Activated effector memory CD4-positive, alpha-beta T cell treated with Interleukin-2 at 50 U/mL for 16 hours (primary cell): ENCODE measurements at regions not wholly inside any gene's neighbourhood (a gene's known extent, or its start where the extent isn't known, plus 50 kb on each side); places are given as distances from the start of the nearest gene placed in this dataset.
"Not testable (repeated sequence)": the region's sequence is repeated elsewhere in the genome, so short reads cannot be mapped to it uniquely, and the experiment has no call there.

ENCODE experiments used
- DNase-seq: peaks from one replicate; pipeline ENCODE4 v3.0.0-alpha.2; 2020

DNA sequence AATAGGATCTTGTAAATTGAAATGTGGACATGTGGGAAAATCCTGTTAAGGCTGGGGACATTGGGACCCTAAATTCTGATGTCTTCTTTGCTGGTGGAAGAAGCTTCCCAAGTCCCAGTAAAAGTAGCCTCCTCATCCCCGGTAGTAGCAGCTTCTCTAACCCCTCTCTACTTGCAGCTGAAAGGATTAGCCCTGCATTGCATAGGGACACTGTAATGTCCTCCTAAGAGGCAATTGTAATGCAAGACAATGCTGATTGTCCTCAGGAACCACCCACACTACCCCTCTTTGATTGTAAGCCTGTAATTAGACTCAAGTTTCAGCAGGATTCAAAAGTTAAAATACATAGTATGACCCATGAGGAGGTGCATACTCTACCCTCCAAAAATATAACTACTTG, 1938.4 kb upstream of the C9orf72 start:
- no peak for DNase-seq

DNA sequence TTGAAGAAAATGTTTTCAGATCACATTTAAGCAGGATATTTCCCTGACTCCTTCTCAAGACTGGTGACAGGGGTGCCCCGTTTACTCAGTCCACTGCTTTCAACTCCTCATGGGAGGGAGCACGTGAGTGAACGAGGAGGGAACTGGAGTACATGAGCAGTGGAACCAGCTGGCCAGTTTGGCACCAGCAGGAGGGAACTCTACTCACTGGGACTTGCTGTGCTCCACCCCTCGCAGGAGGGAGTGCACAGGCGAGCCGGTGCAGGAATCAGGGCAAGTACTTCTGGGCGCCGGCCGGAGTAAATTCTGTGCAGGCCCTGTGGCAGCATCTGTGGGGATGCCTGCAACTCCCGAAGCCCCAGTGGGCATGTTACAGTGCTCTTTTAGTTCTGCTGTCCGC, 1941.1 kb upstream of the C9orf72 start:
- DNase-seq: no peak

DNA sequence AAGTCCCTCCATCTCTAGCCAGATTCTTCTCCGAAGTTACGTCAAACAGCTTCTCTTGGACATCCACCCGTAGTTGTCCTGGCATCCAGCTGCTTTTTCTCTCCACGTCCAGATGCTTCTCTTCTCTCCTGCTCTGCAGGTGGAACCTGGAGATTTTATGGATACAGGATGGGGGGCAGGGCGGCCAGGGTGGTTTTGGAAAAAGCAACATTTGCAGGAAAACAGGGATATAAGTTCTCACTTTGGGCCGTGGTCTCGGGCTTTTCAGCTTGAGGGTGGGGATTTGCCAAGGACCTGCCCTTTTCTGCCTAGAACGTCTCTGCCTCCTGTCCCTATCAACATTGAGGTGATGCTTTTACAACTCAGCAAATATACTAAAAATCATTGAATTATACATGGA, 1941.6 kb upstream of the C9orf72 start:
- DNase-seq: no peak

DNA sequence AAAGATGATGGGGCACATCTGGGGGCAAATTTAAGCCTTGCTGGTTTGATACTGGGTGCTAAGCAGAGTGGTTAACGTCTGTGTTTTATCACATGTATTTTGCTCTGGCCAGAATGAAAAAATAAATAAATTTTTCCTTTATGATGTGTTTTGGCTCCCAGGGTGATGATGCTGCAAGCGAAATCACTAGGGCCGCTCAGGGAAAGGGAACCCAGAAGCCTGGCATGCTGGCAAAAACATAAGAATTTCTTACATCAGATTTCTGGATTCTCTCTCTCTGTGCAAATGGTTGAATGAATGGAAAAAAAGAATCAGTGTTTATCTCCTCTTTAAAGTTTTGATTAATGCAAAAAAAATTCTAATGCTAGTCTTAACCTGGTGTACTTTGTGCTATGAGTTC, 1975.2 kb upstream of the C9orf72 start:
- no peak for DNase-seq

DNA sequence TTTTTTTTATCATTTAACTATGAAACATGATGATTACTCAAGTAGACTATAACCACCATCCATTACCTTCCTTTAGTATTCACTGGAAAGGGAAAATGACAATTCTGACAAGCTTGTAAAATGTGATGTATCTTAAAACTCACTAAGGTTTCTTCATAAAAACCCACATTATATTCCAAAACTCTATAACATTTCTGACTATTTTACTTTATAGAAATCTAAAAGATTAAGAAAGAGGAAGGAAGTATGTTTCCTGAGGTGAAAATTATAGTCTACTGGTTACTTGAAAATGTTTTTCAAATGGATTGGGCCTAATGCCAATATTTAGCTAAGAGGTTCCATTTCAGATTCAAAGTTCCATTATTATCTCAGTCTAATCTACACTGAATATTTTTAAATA, 1982.2 kb upstream of the C9orf72 start:
- DNase-seq: no peak

DNA sequence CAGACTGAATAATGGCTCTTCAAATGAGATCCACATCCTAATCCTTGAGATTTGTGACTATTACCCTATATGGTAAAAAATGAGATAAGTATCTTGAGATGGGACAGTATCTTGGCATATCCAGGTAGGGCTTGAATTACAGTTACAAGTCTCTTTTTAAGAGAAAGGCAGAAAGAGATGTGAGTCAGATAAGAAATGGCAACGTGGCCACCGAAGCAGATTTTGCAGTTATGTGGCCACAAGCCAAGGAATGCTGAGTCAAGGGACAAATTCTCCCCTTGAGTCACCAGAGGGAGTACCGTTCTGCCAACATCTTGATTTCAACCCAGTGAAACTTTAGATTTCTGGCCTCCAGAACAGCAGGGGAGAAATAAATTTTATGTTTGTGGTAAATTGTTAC, 1983.0 kb upstream of the C9orf72 start:
- DNase-seq: no peak

DNA sequence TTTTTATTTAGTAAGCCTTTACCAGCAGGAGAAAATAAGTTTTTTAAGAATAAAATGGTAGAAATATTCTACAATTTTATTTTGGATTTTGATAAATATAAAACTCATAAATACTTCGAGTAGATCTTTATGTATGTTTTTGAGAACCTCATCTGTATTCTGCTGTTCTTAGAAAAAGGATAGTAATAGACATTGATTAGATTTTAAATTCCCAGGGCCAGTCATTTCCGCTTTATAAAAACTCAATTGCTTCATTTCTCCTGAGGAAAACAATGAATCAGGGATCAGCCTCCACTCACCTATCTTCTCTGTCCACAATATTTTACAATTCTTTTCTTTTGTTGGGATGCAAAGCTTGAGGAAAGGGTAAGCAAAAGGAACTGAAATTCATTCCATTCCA, 1983.5 kb upstream of the C9orf72 start:
- DNase-seq: no peak

DNA sequence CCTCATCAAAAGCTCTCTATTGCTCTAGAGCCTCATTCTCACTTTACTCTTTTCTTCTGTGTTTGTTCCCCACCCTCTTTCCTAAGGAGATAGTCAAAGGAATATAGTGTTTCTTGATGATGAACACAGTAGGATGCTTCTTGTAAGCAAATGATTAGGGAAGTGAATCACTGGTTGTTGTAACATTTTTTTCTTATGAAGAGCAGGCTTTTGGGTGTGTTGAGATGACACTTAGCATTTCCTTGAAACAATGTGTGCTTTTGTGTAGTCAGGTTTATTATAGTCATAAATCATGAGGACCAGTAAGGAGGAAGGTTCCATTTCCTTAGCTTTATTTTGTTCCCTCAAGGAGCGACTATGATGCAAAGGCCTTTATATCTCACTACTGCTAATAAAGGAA, 1991.3 kb upstream of the C9orf72 start:
- DNase-seq: no peak

DNA sequence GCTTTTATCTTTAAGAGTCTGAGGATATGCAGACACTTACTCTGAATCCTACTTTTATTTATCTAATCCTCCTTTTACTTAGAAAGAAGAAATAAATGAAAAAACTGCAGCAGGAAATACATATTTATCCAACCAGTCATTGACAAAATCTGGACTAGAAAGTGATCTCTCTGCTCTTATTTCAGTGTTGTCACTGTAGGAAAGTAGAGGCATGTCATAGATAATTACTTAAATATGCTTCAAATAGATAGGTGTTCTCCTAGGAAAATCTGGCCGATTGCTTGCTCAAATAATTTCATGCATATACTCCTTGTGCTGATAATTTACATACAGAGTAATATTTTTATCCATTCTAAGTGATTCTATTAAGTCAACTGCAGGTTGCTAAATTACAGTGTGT, 2001.9 kb upstream of the C9orf72 start:
- no peak for DNase-seq

DNA sequence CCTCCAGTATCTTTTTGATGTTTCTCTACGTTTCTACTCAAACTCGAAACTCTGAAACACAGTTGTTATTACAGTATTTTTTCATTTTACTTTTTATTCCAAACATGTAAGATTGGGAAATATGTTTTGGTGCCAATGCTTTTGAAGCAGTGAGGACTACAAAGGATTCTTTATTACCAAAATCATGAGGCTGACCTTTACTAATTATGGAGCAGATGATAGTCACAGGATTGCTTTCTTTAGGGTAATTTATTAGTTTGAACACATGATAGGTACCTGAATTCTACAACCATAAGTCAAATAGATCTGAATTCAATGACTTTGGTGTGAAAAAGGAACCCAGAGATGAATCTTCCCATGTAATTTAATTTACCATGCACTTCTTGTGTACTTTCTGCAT, 2015.1 kb upstream of the C9orf72 start:
- DNase-seq: no peak

DNA sequence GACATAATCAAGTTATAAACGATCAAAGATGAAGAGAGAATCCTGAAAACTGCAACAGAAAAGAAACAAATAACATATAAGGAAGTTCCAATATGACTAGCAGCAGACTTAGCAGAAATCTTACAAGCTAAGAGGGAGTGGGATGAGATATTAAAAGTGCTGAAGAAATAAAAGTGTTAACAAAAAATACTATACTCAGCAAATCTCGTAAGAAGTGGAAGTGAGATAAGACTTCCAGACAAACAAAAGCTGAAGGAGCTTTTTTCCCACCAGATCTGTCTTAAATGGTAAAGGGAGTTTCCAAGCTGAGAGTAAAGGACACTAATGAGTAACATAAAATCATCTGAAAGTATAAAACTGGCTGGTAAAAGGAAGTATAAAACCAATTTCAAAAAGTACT, 2036.0 kb upstream of the C9orf72 start:
- DNase-seq: no peak

DNA sequence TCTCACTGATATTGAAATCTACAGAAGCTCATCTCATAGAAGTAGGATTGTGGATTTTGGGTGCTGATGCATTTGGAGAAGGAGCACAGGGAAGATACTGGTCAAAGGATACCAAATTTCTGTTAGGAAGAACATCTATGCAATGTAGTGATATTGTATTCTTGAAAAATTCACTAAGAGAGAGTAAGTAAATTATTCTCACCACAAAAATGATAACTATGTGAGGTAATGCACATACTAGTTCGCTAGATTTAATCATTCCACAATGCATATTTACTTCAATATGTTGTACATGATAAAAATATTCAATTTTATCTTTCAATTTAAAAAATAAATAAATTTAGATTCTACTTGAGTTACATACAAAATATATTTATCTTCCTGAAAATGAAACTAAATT, 2040.5 kb upstream of the C9orf72 start:
- DNase-seq: no peak

DNA sequence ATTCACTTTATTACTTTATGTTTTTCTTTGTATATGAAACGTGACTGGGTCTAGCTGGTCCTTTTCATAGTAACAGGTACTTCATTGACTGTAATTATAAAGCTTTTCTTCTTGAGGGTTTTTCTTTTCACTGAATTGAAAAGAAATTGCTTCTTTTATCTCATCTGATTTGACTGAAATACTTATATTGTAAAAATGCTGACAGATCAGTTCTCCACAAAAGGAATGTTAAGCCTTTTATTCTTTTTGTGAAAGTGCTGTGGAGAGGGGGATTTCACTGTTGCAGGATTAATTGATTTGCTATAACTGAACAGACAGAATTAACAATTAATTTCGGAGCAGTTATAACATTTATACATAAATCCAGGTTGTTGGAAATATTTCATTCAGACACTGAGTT, 2043.6 kb upstream of the C9orf72 start:
- DNase-seq: no peak

DNA sequence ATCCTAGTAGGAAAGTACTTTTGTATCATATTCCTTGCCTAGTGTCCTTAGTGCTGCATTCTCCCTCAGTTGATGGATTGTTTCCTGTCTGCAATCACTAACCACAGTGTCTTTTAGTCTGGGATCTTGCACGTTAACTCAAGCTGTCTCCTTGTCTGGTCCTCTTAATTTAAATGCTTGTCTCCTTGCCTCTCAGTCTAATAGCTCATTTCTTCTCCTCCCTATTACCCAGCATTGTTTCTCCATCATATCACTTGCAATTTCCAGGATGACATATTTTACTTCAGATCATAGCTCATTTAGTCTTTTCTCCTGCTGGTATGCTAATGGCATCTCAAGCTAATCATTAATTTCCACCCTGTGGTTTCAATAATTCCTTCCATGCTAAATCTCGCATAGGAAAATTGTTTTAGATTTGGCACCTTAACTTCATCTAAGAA, 2052.0 kb upstream of the C9orf72 start:
- no peak for DNase-seq

DNA sequence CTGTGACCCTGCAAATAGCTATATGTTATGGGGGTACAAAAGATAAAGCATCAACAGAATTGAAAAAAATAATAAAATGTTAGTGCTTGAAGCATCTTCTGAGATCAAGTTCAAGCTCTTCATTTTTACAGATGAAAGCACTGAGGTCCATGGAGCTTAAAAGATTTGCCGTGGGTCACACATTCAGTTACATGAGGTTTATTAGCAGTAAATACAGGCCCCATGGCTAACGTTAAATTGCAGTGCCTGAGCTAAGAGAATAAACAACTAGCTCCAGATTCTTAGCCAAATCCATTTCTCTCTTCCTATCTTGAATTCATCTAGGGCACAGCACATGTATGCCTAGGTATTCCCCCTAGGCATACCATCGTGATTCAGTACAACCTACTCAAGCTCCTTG, 2052.7 kb upstream of the C9orf72 start:
- no peak for DNase-seq

DNA sequence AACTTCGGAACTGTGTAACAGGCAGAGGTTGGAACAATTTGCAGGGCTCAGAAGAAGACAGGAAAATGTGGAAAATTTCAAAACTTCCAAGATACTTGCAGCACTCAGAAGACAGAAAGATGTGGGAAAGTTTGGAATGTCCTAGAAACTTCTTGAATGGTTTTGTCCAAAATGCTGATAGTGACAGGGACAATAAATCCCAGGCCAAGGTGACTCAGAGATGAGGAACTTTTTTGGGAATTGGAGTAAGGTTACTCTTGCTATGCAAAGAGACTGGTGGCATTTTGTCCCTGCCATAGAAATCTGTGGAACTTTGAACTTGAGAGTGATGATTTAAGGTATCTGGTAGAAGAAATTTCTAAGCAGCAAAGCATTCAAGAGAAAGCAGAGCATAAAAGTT, 2055.6 kb upstream of the C9orf72 start:
- DNase-seq: not testable (repeated sequence)

DNA sequence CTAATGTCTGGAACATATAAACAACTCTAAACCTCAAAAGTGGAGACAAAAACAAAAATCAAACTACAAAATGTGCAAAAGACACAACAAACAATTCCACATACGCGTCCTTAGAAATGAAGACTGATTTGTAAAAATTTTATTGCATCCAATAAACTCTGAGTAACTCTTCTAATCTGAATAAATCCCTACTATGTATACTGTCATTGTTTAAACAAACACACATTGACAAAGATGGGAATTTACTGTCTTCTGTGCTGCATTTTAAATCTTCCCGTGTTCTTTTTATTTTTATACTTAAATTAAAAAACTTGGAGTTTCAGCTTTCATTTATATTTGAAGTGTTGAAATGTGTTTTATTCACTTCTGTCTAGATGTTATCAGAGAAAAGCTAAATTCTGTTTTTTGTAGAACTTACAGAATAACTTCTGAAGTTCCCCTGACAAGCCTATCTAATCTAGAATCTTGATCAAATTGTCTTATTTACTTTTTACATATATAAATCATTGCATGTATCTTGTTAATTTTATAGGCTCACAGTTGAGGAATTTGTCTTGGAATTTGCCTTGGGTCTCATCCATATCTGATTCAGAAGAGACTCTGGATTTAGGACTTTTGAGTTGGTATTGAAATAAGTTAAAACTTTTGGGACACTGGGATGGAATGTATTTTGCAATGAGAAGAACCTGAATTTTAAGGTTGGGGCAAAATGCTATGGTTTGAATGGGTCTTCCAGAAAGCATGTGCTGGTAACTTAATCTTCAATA, 2064.4 kb upstream of the C9orf72 start:
- DNase-seq: no peak

DNA sequence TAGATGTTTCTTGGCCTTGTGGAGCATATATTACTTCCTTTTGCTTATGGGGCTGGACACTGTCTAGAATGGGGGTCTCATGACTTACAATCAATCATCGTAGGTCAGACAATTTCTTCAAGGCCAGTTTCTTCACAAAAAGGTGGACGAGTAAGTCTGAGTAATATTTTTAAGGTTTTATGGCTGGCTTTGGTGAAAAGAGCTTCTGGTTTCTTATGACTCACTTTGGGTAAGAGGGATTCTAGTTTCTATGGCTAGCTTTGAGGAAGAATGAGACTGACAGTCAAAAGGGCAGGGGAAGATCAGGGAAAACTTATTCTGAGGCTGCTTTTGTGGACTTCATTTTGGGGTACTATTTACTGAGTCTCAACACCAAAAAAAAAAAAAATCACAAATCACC, 2067.2 kb upstream of the C9orf72 start:
- DNase-seq: no peak

DNA sequence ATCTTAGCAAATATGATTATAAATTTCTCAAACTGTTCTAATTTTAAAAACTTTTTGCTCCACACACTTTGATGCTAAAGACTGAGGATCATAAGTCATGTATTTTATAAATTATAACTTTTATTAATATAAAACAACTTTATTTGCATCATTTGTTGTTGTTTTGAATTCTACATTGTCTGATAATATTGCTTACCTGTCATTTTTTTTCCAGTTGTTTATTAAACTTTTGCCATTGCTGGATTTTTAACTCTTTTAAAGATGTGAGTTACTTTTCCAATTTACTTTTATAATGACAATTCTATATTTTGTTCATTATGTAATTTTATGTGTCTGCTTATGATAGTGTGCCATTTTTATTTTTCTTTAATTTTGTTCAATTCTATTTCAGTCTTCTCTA, 2071.2 kb upstream of the C9orf72 start:
- no peak for DNase-seq

DNA sequence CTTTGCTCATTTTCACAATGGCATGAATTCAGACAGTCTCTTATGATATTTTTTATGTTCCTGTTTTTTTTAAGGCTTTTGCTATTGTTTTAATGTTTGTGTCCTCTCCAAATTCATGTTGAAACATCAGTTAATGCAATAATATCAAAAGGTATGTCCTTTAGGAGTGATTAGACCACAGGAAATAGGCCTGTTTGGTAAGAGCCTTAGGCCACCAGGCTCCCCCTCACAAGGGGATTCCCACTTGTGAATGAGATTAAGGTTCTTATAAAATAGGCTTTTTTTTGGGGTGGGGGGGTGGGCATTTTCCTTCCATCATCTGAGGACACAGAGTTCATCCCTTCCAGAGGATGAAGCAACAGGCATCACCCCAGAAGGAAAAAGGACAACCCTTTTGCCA, 2074.2 kb upstream of the C9orf72 start:
- DNase-seq: no peak

DNA sequence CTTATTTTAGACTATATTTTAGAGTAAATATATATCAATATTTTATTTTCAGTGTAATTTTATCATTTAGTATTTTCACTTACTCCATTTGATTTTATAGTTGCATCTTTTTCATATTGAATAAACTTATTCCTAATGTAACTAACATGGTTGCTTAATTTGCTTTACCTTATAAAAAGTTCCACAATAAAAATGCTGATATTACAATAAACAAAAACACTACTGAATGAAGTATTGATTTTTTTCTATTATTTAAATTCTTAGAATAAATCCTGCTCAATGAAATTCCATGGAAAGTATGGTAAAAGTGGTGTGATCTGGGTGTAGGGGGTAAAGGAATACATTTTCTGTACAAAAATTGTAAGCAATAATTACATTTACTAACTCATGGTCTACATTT, 2074.9 kb upstream of the C9orf72 start:
- no peak for DNase-seq

DNA sequence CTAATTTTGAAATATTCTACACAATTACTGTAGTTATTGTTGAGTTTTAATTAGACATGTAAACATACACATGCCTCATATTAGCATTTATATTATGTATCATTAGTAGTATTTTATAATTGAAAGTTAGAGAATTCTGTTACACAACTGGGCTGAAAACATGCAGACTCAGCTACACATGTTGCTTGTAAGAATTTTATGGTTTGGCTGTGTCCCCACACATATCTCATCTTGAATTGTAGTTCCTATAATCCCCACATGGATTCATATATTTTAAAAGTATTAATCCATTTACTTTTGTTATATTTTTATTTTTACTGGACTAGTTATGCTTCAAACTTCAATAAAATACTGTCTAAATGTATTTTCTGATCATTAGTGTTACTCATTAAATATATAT, 2075.3 kb upstream of the C9orf72 start:
- no peak for DNase-seq

DNA sequence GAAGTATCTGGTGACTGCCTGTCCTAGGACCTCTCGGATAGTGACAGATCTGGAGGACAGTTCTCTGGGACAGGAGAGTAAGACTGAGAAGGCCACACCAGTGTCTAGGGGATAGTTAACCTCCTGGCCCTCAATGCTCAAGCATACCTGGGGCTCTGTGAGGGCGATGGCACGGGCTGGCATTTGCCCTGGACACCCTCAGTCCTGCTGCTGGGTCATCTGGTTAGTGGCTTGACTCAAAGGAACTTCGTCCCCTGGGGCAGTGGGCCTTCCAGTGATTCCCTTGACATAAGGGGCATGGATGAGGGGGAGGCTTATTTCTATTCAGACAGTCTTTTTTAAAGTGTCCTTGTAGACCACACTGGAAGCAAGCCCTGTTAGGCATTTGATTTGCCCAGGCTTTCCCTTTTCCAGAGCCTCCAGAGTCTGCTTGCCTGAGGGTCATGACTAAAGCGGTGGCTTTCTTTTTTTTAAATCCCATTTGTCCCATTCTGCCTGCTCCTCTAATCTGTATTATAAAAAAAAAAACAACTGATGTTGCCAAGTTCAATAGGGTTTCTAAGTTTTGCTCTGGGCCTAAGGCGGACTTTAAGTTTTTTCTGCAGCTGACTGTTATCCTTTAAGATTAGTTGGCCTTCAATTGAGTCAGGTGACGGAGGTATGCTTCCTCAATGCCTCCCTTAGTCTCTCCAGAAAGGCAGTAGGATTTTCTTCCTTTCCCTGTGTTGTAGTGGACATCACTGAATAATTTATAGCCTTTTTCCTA, 2083.5 kb upstream of the C9orf72 start:
- no peak for DNase-seq

DNA sequence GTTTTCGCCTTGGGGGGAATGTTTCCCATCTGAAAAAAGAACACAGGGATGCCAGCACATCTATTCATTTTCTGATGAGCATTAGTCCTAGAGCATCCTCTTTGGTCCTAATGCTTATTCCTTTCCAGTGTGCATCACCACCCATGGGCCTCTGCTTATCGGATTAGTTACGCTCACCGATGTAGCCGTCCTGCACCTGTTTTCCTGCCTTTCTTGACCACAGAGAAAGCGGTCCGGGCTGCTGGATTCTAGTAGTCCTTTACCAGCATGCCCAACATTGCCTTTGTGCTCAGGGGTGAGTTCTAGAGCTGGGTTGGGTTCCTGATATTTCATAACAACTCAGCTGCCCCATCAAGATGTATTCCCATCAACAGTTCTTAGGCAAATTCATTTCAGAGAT, 2084.5 kb upstream of the C9orf72 start:
- DNase-seq: no peak

DNA sequence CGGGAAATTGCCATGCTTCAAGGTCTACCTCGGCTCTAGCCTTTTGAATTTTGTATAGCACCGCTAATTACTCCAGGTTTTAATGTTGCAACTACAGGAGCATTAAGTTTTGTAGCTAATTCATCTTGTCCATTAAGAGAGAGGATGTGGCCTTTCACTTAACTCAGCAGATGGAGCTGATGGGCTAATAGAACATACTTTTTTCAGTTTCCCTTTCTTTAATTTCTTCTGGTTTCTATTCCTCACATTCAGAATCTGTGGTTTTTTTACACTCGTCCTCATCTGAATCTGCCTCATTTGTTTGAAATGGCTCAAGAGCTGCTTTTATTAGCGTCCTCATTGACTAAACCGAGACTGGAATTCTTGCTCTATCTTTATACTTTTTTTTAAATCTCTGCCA, 2085.7 kb upstream of the C9orf72 start:
- DNase-seq: no peak
